NCI-H1105 treated with DMSO at 0.1 percent for 48 hours (cell line): ENCODE measurements at regions not wholly inside any gene's neighbourhood (a gene's known extent, or its start where the extent isn't known, plus 50 kb on each side); places are given as distances from the start of the nearest gene placed in this dataset.

ENCODE experiments used
- DNase-seq: peaks from one replicate; lab custom pipeline; 2025; lab: John Stamatoyannopoulos, UW

DNA sequence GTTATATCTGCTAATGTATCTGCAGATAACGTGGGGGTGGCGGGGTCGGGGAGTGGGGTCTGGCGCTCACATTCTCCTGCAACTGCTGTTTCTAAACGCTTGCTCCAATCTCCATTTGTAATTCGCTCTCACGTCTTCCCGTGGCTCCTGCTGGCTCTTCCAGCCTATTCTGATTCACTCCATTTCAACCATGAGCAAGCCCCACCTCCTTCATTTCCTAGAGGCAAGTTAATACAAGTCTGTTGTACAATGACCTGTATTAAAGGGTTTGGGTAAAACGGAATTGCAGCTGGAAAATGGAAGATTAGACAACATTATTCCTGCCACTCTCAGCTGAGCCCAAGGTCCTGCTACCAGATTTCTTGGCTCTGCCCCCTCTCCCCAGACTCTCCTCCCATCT lies 132.3 kb downstream of the CSNK2A3 start:
- no peak for DNase-seq

- DNase-seq: no peak
Observed at GRCh38 chr11:11218629-11218986, 134.4 kb downstream of the CSNK2A3 start.

- no peak for DNase-seq
Observed at GRCh38 chr11:11217929-11218628, 135.0 kb downstream of the CSNK2A3 start.

DNA sequence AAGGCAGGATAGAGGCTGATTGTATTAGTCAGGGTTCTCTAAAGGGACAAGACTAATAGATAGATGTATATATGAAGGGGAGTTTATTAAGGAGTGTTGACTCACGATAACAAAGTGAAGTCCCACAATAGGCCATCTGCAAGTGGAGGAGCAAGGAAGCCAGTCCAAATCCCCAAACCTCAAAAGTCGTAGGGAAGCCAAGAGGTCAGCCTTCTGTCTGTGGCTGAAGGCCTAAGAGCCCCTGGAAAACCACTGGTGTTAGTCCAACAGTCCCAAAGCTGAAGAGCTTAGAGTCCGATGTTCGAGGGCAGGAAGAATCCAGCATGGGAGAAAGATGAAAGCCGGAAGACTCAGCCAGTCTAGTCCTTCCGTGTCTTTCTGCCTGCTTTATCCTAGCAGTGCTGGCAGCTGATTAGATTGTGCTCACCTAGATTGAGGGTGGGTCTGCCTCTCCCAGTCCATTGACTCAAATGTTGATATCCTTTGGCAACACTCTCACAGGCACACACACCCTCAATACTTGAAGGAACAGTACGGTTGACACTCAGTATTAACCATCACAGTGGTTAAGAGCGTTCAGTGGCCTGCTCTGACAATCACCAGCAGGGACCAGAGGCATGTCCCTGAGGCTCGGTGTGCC lies 135.6 kb downstream of the CSNK2A3 start:
- no peak for DNase-seq

DNA sequence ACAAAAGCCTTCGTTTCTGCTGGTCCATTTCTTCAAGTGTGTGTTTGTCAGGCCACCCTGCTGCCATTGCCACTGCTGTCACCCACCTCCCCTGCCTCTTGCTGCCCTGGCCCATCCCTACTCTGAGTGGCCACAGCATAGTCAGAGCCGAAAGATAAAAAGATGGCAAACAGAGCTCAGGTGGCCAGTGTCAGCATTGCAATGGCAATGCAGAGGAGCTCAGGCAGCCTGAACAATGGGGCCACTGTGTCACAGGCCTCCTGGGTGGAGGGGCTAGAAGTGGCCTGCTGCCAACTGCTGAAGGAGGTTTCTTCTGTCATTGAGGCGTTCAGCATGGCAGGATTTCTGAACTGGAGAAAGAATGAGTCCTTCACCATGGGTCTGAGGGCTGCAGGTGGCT lies 137.1 kb downstream of the CSNK2A3 start:
- peak; percentile 8 for DNase-seq

GRCh38 chr11:11215058-11215815 lies 137.8 kb downstream of the CSNK2A3 start:
- DNase-seq: no peak

DNA sequence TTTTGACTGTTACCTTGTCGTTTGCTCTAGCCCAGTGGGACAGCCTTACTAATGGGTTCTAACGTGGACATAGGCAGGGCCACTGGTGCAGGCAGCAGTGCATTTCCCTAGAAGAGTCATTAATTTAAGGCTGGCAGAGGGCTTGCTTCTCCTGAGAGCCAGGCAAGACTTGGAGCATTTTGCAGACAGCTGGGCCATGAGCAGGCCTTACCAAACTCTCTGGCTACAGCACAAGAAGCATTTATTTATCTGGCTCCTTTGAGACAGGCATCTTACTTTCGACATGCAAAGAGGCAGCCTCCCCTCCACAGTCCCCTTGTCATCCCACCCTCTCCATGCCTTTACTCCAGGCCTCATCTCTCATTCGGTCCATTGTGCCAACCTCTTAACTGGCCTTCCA lies 139.9 kb downstream of the CSNK2A3 start:
- DNase-seq: no peak

DNA sequence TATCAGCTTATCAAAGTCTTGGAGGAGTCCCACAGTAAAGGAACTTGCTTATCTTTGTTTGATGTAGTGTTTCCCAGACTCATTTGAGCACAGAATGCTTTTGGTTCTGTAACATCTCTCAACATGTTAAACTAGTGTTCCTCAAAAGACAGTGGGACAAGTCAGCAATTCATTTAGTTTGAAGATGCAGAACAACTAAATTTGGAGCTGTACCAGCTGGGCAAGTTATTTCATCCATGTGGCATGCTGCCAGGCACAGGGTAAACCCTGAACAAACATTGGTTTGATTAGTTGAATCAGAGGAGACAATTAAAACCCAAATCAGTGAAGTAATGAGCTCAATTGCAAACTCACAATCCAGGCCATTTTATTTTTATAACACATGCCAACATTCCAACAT lies 141.2 kb downstream of the CSNK2A3 start:
- peak; percentile 73 for DNase-seq

- peak; percentile 56 for DNase-seq
Observed at GRCh38 chr11:11211186-11211585, 141.9 kb downstream of the CSNK2A3 start.

- DNase-seq: peak; percentile 11
Observed at GRCh38 chr11:11210446-11210845, 142.6 kb downstream of the CSNK2A3 start.

DNA sequence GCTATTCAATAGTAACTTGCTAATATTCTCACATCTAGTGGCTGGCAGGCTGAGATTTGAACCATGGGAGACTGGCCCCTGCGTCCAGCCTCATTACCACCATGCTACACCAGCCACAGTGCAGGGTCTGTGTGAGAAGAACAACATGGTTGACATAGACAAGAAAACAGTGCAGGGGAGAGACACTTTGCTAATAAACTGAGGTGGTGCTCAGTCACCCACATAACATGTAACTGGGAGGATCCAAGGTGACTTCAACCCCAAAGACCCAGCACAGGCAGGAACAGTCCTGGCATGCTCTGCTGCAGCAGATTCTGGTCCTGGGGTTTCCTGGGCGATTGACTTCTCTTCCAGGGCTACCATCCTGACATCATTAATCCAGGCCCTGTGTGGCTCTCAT lies 143.1 kb downstream of the CSNK2A3 start:
- no peak for DNase-seq

- DNase-seq: no peak
Observed at GRCh38 chr11:11208994-11209393, 144.1 kb downstream of the CSNK2A3 start.

GRCh38 chr11:11207428-11207827 lies 145.6 kb downstream of the CSNK2A3 start:
- no peak for DNase-seq

GRCh38 chr11:11206484-11206883 lies 146.6 kb downstream of the CSNK2A3 start:
- DNase-seq: no peak

DNA sequence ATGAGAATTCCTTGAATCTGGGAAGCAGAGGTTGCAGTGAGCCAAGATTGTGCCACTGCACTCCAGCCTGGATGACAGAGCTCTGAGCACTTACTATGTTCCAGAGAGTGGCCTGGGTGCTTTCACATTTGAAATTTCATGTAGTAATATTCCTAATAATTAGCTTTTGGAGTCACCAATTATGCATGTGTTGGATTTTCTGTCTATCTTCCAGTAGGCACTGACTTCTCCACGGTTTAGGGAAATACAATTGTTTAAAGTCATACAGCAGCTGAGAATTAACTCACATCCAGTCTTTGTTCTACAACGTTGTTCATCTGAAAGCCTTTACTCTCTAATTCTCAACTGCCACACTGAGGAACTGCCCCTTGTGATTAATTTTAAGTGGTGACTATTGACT lies 150.2 kb downstream of the CSNK2A3 start:
- no peak for DNase-seq

- peak; percentile 31 for DNase-seq
Observed at GRCh38 chr11:11201302-11201701, 151.7 kb downstream of the CSNK2A3 start.

- no peak for DNase-seq
Observed at GRCh38 chr11:11192541-11192940, 160.5 kb downstream of the CSNK2A3 start.

DNA sequence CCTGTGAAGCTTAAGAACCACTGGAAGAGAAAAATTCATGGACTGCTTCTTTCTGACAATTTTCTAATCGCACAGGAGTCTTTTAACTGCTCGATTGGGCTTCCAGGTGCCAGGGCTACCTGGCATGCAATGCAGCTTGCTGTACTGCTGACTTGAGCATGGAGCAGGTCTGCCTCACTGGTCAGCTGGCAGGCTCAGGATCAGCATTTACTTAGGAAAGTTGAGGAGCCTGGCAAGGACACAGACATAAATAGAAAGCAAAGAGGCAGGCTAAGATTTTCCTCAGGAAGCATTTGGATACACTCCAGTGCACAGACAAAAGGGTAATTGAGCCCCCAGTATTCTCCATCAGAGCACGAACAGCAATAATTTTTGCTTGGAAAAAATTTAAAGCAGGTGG lies 163.5 kb downstream of the CSNK2A3 start:
- DNase-seq: peak; percentile 2

DNA sequence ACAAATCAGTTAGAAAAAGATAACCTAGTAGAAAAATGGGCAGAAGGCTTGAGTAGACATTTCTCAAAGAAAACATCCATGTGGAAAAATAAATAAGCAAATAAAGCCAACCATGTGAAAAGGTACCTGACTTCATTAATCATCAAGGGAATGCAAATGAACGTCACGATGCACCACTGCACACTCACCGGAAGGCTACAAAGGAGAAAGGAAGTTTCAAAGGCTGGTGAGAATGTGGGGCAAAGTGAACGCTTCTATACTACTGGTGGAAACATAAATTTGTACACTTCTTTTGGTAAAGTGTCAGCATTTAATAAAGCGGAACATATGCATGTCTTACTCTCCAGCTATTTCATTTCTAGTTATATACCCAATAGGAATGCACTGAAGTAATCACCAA lies 166.8 kb downstream of the CSNK2A3 start:
- no peak for DNase-seq

GRCh38 chr11:11182261-11182660 lies 170.8 kb downstream of the CSNK2A3 start:
- DNase-seq: no peak

GRCh38 chr11:11178671-11179638 lies 174.1 kb downstream of the CSNK2A3 start:
- no peak for DNase-seq
